CD4-positive, CD25-positive, alpha-beta regulatory T cell (primary cell): ENCODE measurements at regions not wholly inside any gene's neighbourhood (a gene's known extent, or its start where the extent isn't known, plus 50 kb on each side); places are given as distances from the start of the nearest gene placed in this dataset.

ENCODE experiments used
- ATAC-seq, 2 donors: fragments of 150-1000 bp; cut with Tn5 transposase; one replicate each; pipeline ENCODE4 v1.10.0; 2021; ENCODE audit warnings: low read depth in 2 of 2, moderate number of reproducible peaks in 2 of 2, moderate library complexity in 1 of 2
- DNase-seq, 3 donors: peaks; one replicate each; pipeline versions ENCODE4 v3.0.0 to v3.0.0-alpha.2; 2012 to 2022; ENCODE audit warnings: mixed read lengths in 1 of 3
- H3K27ac ChIP-seq: one replicate; pipeline ENCODE4 v1.7.0; 2013; ENCODE audit warnings: mild to moderate bottlenecking, low read length; ENCODE audit not compliant: insufficient read depth, poor library complexity, severe bottlenecking
- H3K27me3 ChIP-seq: one replicate; pipeline ENCODE4 v1.7.0; 2013; ENCODE audit warnings: low read length; ENCODE audit not compliant: control insufficient read depth, insufficient read depth
- H3K36me3 ChIP-seq: one replicate; pipeline ENCODE4 v1.7.0; 2013; ENCODE audit warnings: mild to moderate bottlenecking, low read length, moderate library complexity; ENCODE audit not compliant: control insufficient read depth, insufficient read depth
- H3K4me1 ChIP-seq: 2 replicates; pipeline ENCODE4 v1.7.0; 2013; ENCODE audit warnings: mild to moderate bottlenecking, low read length; ENCODE audit not compliant: insufficient read depth, control insufficient read depth, poor library complexity, severe bottlenecking
- H3K4me3 ChIP-seq: one replicate; pipeline ENCODE4 v1.7.0; 2013; ENCODE audit warnings: low read depth, mild to moderate bottlenecking, low read length, moderate library complexity
- H3K9me3 ChIP-seq, 2 experiments: 1 replicate in 1 of 2; 2 replicates in 1 of 2; pipeline ENCODE4 v1.7.0; 2013; ENCODE audit warnings: low read length in 2 of 2, mild to moderate bottlenecking in 1 of 2, moderate library complexity in 1 of 2; ENCODE audit not compliant: control insufficient read depth in 2 of 2
- H3K27ac Mint-ChIP-seq, 3 donors: one replicate each; pipeline ENCODE4 v1.8.0; 2020 to 2022; ENCODE audit warnings: mild to moderate bottlenecking in 3 of 3, mixed read lengths in 3 of 3, moderate library complexity in 2 of 3
- H3K27me3 Mint-ChIP-seq: one replicate; pipeline ENCODE4 v1.8.0; 2022; ENCODE audit warnings: mild to moderate bottlenecking, mixed read lengths
- H3K36me3 Mint-ChIP-seq: one replicate; pipeline ENCODE4 v1.8.0; 2020; ENCODE audit warnings: mixed read lengths
- H3K4me1 Mint-ChIP-seq, 4 donors: one replicate each; pipeline ENCODE4 v1.8.0; 2020 to 2022; ENCODE audit warnings: mixed read lengths in 4 of 4, mild to moderate bottlenecking in 1 of 4
- H3K4me3 Mint-ChIP-seq, 4 donors: one replicate each; pipeline ENCODE4 v1.8.0; 2020 to 2022; ENCODE audit warnings: mild to moderate bottlenecking in 4 of 4, mixed read lengths in 4 of 4, moderate library complexity in 3 of 4
- H3K9me3 Mint-ChIP-seq, 7 donors: one replicate each; pipeline ENCODE4 v1.8.0; 2020 to 2022; ENCODE audit warnings: mixed read lengths in 7 of 7, mild to moderate bottlenecking in 3 of 7, moderate library complexity in 2 of 7

- H3K4me3 Mint-ChIP-seq = peak overlapping the region in 1 of 4 donors; percentile 48
- Histone ChIP-seq H3K9me3 (no peaks in the 10 kb centered on the region), H3K36me3 (no peaks in the 10 kb centered on the region), H3K27ac (no peak overlapping the region), H3K27me3 (peaks cover 6% of the 10 kb centered on the region), H3K4me3 (no peak overlapping the region), H3K4me1 (peaks cover 5% of the 10 kb centered on the region)
- no peaks in the 10 kb centered on the region for H3K36me3 Mint-ChIP-seq
- peaks cover 43% of the 10 kb centered on the region for H3K27me3 Mint-ChIP-seq
- H3K4me1 Mint-ChIP-seq = peaks cover 7 to 24% (median 15%) of the 10 kb centered on the region in 4 donors
- DNase-seq (peak in 2 of 3 donors; percentile 32 to 64), ATAC-seq (peak; percentile 40 to 46)
- no peak overlapping the region for H3K27ac Mint-ChIP-seq
- peaks cover 0 to 6% (median 2%) of the 10 kb centered on the region in 7 donors for H3K9me3 Mint-ChIP-seq
Measured at GRCh38 chr4:38560768-38561558, 103.0 kb upstream of the KLF3 start.

GRCh38 chr4:38562751-38563198 lies 101.2 kb upstream of the KLF3 start:
- DNase-seq (no peak), ATAC-seq (no peak)
- peak overlapping the region in 1 of 3 donors; percentile 54 for H3K27ac Mint-ChIP-seq
- H3K27me3 Mint-ChIP-seq = peaks cover 41% of the 10 kb centered on the region
- Histone ChIP-seq H3K4me3 (no peak overlapping the region), H3K9me3 (no peaks in the 10 kb centered on the region), H3K27me3 (peaks cover 5% of the 10 kb centered on the region), H3K36me3 (no peaks in the 10 kb centered on the region), H3K27ac (no peak overlapping the region), H3K4me1 (peaks cover 5% of the 10 kb centered on the region)
- H3K4me1 Mint-ChIP-seq = peaks cover 7 to 29% (median 17%) of the 10 kb centered on the region in 4 donors
- H3K9me3 Mint-ChIP-seq = peaks cover 0 to 2% (median 0%) of the 10 kb centered on the region in 7 donors
- H3K36me3 Mint-ChIP-seq = no peaks in the 10 kb centered on the region
- no peak overlapping the region for H3K4me3 Mint-ChIP-seq

GRCh38 chr4:38563707-38564495 lies 100.1 kb upstream of the KLF3 start:
- peaks cover 46% of the 10 kb centered on the region for H3K27me3 Mint-ChIP-seq
- no peak for ATAC-seq
- H3K36me3 Mint-ChIP-seq = no peaks in the 10 kb centered on the region
- H3K4me3 Mint-ChIP-seq = peak overlapping the region in 1 of 4 donors; percentile 12
- Histone ChIP-seq H3K27ac (no peak overlapping the region), H3K4me3 (no peak overlapping the region), H3K4me1 (peaks cover 5% of the 10 kb centered on the region), H3K27me3 (peaks cover 5% of the 10 kb centered on the region), H3K36me3 (no peaks in the 10 kb centered on the region), H3K9me3 (no peaks in the 10 kb centered on the region)
- peaks cover 0 to 2% (median 0%) of the 10 kb centered on the region in 7 donors for H3K9me3 Mint-ChIP-seq
- no peak overlapping the region for H3K27ac Mint-ChIP-seq
- peaks cover 7 to 26% (median 17%) of the 10 kb centered on the region in 4 donors for H3K4me1 Mint-ChIP-seq
- no peak for DNase-seq

GRCh38 chr4:38565271-38566199 lies 98.5 kb upstream of the KLF3 start:
- no peak overlapping the region for H3K4me3 ChIP-seq

GRCh38 chr4:38566806-38567398 lies 97.1 kb upstream of the KLF3 start:
- no peaks in the 10 kb centered on the region for H3K4me1 ChIP-seq
- H3K27ac Mint-ChIP-seq = no peak overlapping the region

More at GRCh38 chr4:38565271-38566199, 98.5 kb upstream of the KLF3 start:
- H3K36me3 Mint-ChIP-seq = no peaks in the 10 kb centered on the region
- H3K27ac ChIP-seq = no peak overlapping the region
- no peak overlapping the region for H3K27ac Mint-ChIP-seq
- H3K4me3 Mint-ChIP-seq = no peak overlapping the region
- peaks cover 0 to 2% (median 0%) of the 10 kb centered on the region in 7 donors for H3K9me3 Mint-ChIP-seq
- peaks cover 5% of the 10 kb centered on the region for H3K27me3 ChIP-seq
- ATAC-seq (no peak), DNase-seq (no peak)
- H3K9me3 ChIP-seq = no peaks in the 10 kb centered on the region
- no peaks in the 10 kb centered on the region for H3K36me3 ChIP-seq
- H3K4me1 Mint-ChIP-seq = peaks cover 7 to 23% (median 16%) of the 10 kb centered on the region in 4 donors
- H3K4me1 ChIP-seq = peaks cover 5% of the 10 kb centered on the region
- peaks cover 41% of the 10 kb centered on the region for H3K27me3 Mint-ChIP-seq

GRCh38 chr4:38567457-38567856 lies 96.5 kb upstream of the KLF3 start:
- peaks cover 41% of the 10 kb centered on the region for H3K27me3 Mint-ChIP-seq
- ATAC-seq (no peak), DNase-seq (no peak)
- no peaks in the 10 kb centered on the region for H3K36me3 Mint-ChIP-seq
- Histone ChIP-seq H3K4me3 (no peak overlapping the region), H3K4me1 (no peaks in the 10 kb centered on the region), H3K27ac (no peak overlapping the region), H3K36me3 (no peaks in the 10 kb centered on the region), H3K27me3 (peaks cover 5% of the 10 kb centered on the region), H3K9me3 (no peaks in the 10 kb centered on the region)
- H3K9me3 Mint-ChIP-seq = peaks cover 0 to 2% (median 0%) of the 10 kb centered on the region in 7 donors
- no peak overlapping the region for H3K27ac Mint-ChIP-seq
- peaks cover 0 to 12% (median 7%) of the 10 kb centered on the region in 4 donors for H3K4me1 Mint-ChIP-seq
- no peak overlapping the region for H3K4me3 Mint-ChIP-seq

More at GRCh38 chr4:38566806-38567398, 97.1 kb upstream of the KLF3 start:
- Mint-ChIP-seq H3K9me3 (peaks cover 0 to 2% (median 0%) of the 10 kb centered on the region in 7 donors), H3K36me3 (no peaks in the 10 kb centered on the region), H3K27me3 (peaks cover 46% of the 10 kb centered on the region), H3K4me1 (peaks cover 0 to 15% (median 8%) of the 10 kb centered on the region in 4 donors), H3K4me3 (no peak overlapping the region)
- no peaks in the 10 kb centered on the region for H3K36me3 ChIP-seq
- H3K9me3 ChIP-seq = no peaks in the 10 kb centered on the region
- DNase-seq = no peak
- ATAC-seq = no peak
- H3K4me3 ChIP-seq = no peak overlapping the region
- H3K27me3 ChIP-seq = peaks cover 5% of the 10 kb centered on the region
- no peak overlapping the region for H3K27ac ChIP-seq

GRCh38 chr4:38568768-38569167 lies 95.2 kb upstream of the KLF3 start:
- DNase-seq (no peak), ATAC-seq (no peak)
- peaks cover 43% of the 10 kb centered on the region for H3K27me3 Mint-ChIP-seq
- H3K4me1 ChIP-seq = no peaks in the 10 kb centered on the region
- H3K4me3 Mint-ChIP-seq = no peak overlapping the region
- no peak overlapping the region for H3K27ac ChIP-seq
- H3K36me3 Mint-ChIP-seq = no peaks in the 10 kb centered on the region
- H3K9me3 Mint-ChIP-seq = peaks cover 0 to 2% (median 0%) of the 10 kb centered on the region in 7 donors
- H3K4me3 ChIP-seq = no peak overlapping the region
- H3K27me3 ChIP-seq = peaks cover 5% of the 10 kb centered on the region
- no peaks in the 10 kb centered on the region for H3K9me3 ChIP-seq
- H3K27ac Mint-ChIP-seq = no peak overlapping the region
- peaks cover 0 to 12% (median 5%) of the 10 kb centered on the region in 4 donors for H3K4me1 Mint-ChIP-seq
- H3K36me3 ChIP-seq = no peaks in the 10 kb centered on the region
